HEK293 (cell line): ENCODE measurements at regions not wholly inside any gene's neighbourhood (a gene's known extent, or its start where the extent isn't known, plus 50 kb on each side); places are given as distances from the start of the nearest gene placed in this dataset.

Source experiments
- CTCF ChIA-PET: fragments of 350-600 bp; formaldehyde crosslinking; extraction: SDS; loops from one replicate; lab custom pipeline; 2021; ENCODE audit warnings: antibody characterized with exemption; lab: Yijun Ruan, JAX
- POLR2A ChIA-PET: fragments of 300-600 bp; formaldehyde crosslinking; extraction: SDS; loops from one replicate; lab custom pipeline; 2020; ENCODE audit warnings: antibody characterized with exemption, inconsistent platforms; lab: Yijun Ruan, JAX
- H3K27ac ChIP-seq: fragments of 200-500 bp; sonication (Bioruptor generic); 2 replicates; pipeline ENCODE4 v1.5.1; 2014; ENCODE audit warnings: low read depth, low read length, control low read depth, inconsistent platforms; ENCODE audit errors: extremely low read depth
- H3K36me3 ChIP-seq, 2 experiments: fragments of 200-500 bp in 1 of 2; sonication (Bioruptor generic) in 1 of 2; 1 replicate in 1 of 2; 2 replicates in 1 of 2; pipeline ENCODE4 v1.5.1; 2014 to 2017; ENCODE audit warnings: inconsistent platforms in 2 of 2, low read length in 2 of 2; ENCODE audit not compliant: control insufficient read depth in 2 of 2, insufficient read depth in 1 of 2
- H3K4me1 ChIP-seq: fragments of 200-500 bp; sonication (Bioruptor generic); 2 replicates; pipeline ENCODE4 v1.5.1; 2014; ENCODE audit warnings: mild to moderate bottlenecking, low read length, inconsistent platforms; ENCODE audit not compliant: control insufficient read depth, insufficient read depth
- H3K4me3 ChIP-seq: 2 replicates; pipeline ENCODE4 v1.5.1; 2011; ENCODE audit warnings: low read depth, mild to moderate bottlenecking, control low read depth, low read length, moderate library complexity
- H3K9me3 ChIP-seq: fragments of 200-500 bp; sonication (Bioruptor generic); 2 replicates; pipeline ENCODE4 v1.5.1; 2014; ENCODE audit warnings: low read depth, low read length, inconsistent platforms; ENCODE audit not compliant: control insufficient read depth, insufficient read depth
- CTCF ChIP-seq: fragments of 450-650 bp; formaldehyde crosslinking; IDR thresholded peaks from 2 replicates; pipeline ENCODE4 v1.5.1; 2016; ENCODE audit warnings: missing biosample characterization, missing genetic modification characterization
- FEZF1 ChIP-seq: fragments of 450-650 bp; formaldehyde crosslinking; IDR thresholded peaks from 2 replicates; pipeline ENCODE4 v1.5.1; 2016; ENCODE audit warnings: missing biosample characterization, missing genetic modification characterization
- GLIS2 ChIP-seq: fragments of 450-650 bp; formaldehyde crosslinking; IDR thresholded peaks from 2 replicates; pipeline ENCODE4 v1.5.1; 2016; ENCODE audit warnings: missing biosample characterization, missing genetic modification characterization
- HOXD13 ChIP-seq: sonication (generic); formaldehyde crosslinking; IDR thresholded peaks from 2 replicates; pipeline ENCODE4 v1.8.0; 2022; ENCODE audit warnings: missing genetic modification reagents, borderline replicate concordance
- IKZF3 ChIP-seq: fragments of 450-650 bp; IDR thresholded peaks from 2 replicates; pipeline ENCODE4 v1.5.0; 2018; ENCODE audit warnings: missing biosample characterization, mild to moderate bottlenecking, missing genetic modification characterization, moderate library complexity
- OSR2 ChIP-seq: fragments of 450-650 bp; formaldehyde crosslinking; IDR thresholded peaks from 2 replicates; pipeline ENCODE4 v1.5.1; 2016; ENCODE audit warnings: missing biosample characterization, missing genetic modification characterization
- PRDM1 ChIP-seq: fragments of 450-650 bp; formaldehyde crosslinking; IDR thresholded peaks from 2 replicates; pipeline ENCODE4; 2016; ENCODE audit warnings: missing biosample characterization, missing genetic modification characterization
- SCRT1 ChIP-seq: fragments of 450-650 bp; formaldehyde crosslinking; IDR thresholded peaks from 2 replicates; pipeline ENCODE4 v1.5.1; 2016; ENCODE audit warnings: missing biosample characterization, missing genetic modification characterization, borderline replicate concordance
- SP7 ChIP-seq: fragments of 450-650 bp; formaldehyde crosslinking; IDR thresholded peaks from 2 replicates; pipeline ENCODE4 v1.5.1; 2016; ENCODE audit warnings: missing biosample characterization, missing genetic modification characterization
- TCF7L2 ChIP-seq: IDR thresholded peaks from 2 replicates; pipeline ENCODE4 v1.6.1; 2011; ENCODE audit warnings: low read depth, mild to moderate bottlenecking, inconsistent platforms, low read length, moderate library complexity, borderline replicate concordance
- TSHZ1 ChIP-seq: fragments of 450-650 bp; formaldehyde crosslinking; IDR thresholded peaks from 2 replicates; pipeline ENCODE4 v1.5.1; 2016; ENCODE audit warnings: missing biosample characterization, missing genetic modification characterization, borderline replicate concordance
- ZEB2 ChIP-seq: fragments of 450-650 bp; formaldehyde crosslinking; IDR thresholded peaks from 2 replicates; pipeline ENCODE4 v1.5.1; 2016; ENCODE audit warnings: missing biosample characterization, missing genetic modification characterization
- ZIC2 ChIP-seq: fragments of 450-650 bp; formaldehyde crosslinking; IDR thresholded peaks from 2 replicates; pipeline ENCODE4 v1.5.1; 2016; ENCODE audit warnings: missing biosample characterization, missing genetic modification characterization
- ZNF169 ChIP-seq: fragments of 450-650 bp; formaldehyde crosslinking; IDR thresholded peaks from 2 replicates; pipeline ENCODE4 v1.5.1; 2016; ENCODE audit warnings: missing biosample characterization, missing genetic modification characterization
- ZNF202 ChIP-seq: fragments of 450-650 bp; formaldehyde crosslinking; IDR thresholded peaks from 2 replicates; pipeline ENCODE4 v1.5.1; 2016; ENCODE audit warnings: missing biosample characterization, missing genetic modification characterization, borderline replicate concordance
- ZNF335 ChIP-seq: fragments of 450-650 bp; formaldehyde crosslinking; conservative IDR thresholded peaks from 2 replicates; pipeline ENCODE4 v1.5.1; 2016; ENCODE audit warnings: missing biosample characterization, missing genetic modification characterization
- ZNF366 ChIP-seq: fragments of 450-650 bp; formaldehyde crosslinking; conservative IDR thresholded peaks from 2 replicates; pipeline ENCODE4 v1.5.1; 2016; ENCODE audit warnings: missing biosample characterization, missing genetic modification characterization
- ZNF404 ChIP-seq: fragments of 450-650 bp; formaldehyde crosslinking; IDR thresholded peaks from 2 replicates; pipeline ENCODE4 v1.5.1; 2017; ENCODE audit warnings: missing biosample characterization, missing genetic modification characterization
- ZNF473 ChIP-seq: fragments of 450-650 bp; formaldehyde crosslinking; IDR thresholded peaks from 2 replicates; pipeline ENCODE4 v1.5.1; 2017; ENCODE audit warnings: missing biosample characterization, missing genetic modification characterization
- ZNF544 ChIP-seq: fragments of 450-650 bp; formaldehyde crosslinking; IDR thresholded peaks from 2 replicates; pipeline ENCODE4 v1.5.0; 2017; ENCODE audit warnings: missing biosample characterization, missing genetic modification characterization
- ZNF555 ChIP-seq: fragments of 450-650 bp; formaldehyde crosslinking; conservative IDR thresholded peaks from 2 replicates; pipeline ENCODE4 v1.5.1; 2017; ENCODE audit warnings: missing biosample characterization, mild to moderate bottlenecking, missing genetic modification characterization, inconsistent platforms
- ZNF558 ChIP-seq: fragments of 450-650 bp; formaldehyde crosslinking; IDR thresholded peaks from 2 replicates; pipeline ENCODE4 v1.5.1; 2016; ENCODE audit warnings: missing biosample characterization, missing genetic modification characterization
- ZNF600 ChIP-seq: fragments of 450-650 bp; formaldehyde crosslinking; IDR thresholded peaks from 2 replicates; pipeline ENCODE4 v1.5.1; 2016; ENCODE audit warnings: missing biosample characterization, missing genetic modification characterization
- ZNF621 ChIP-seq: fragments of 450-650 bp; formaldehyde crosslinking; IDR thresholded peaks from 2 replicates; pipeline ENCODE4 v1.5.1; 2017; ENCODE audit warnings: missing biosample characterization, missing genetic modification characterization
- ZNF624 ChIP-seq: fragments of 450-650 bp; formaldehyde crosslinking; IDR thresholded peaks from 2 replicates; pipeline ENCODE4 v1.5.1; 2017; ENCODE audit warnings: missing biosample characterization, missing genetic modification characterization
- ZNF707 ChIP-seq: fragments of 450-650 bp; formaldehyde crosslinking; IDR thresholded peaks from 2 replicates; pipeline ENCODE4 v1.5.1; 2016; ENCODE audit warnings: missing biosample characterization, missing genetic modification characterization
- ZNF785 ChIP-seq: fragments of 450-650 bp; formaldehyde crosslinking; IDR thresholded peaks from 2 replicates; pipeline ENCODE4 v1.5.1; 2016; ENCODE audit warnings: missing biosample characterization, missing genetic modification characterization
- ZNF843 ChIP-seq: fragments of 450-650 bp; formaldehyde crosslinking; IDR thresholded peaks from 2 replicates; pipeline ENCODE4 v1.5.1; 2016; ENCODE audit warnings: missing biosample characterization, missing genetic modification characterization
- ZSCAN30 ChIP-seq: fragments of 450-650 bp; IDR thresholded peaks from 2 replicates; pipeline ENCODE4 v1.5.1; 2018; ENCODE audit warnings: missing biosample characterization, mild to moderate bottlenecking, missing genetic modification characterization, moderate library complexity
- ZXDB ChIP-seq: fragments of 450-650 bp; formaldehyde crosslinking; IDR thresholded peaks from 2 replicates; pipeline ENCODE4 v1.5.1; 2016; ENCODE audit warnings: missing biosample characterization, missing genetic modification characterization
- TF ChIP-seq, protein P1 (sequence below): IDR thresholded peaks from 2 replicates; pipeline ENCODE4 v1.6.1; 2011; ENCODE audit warnings: mild to moderate bottlenecking, low read depth, low read length, borderline replicate concordance

DNA sequence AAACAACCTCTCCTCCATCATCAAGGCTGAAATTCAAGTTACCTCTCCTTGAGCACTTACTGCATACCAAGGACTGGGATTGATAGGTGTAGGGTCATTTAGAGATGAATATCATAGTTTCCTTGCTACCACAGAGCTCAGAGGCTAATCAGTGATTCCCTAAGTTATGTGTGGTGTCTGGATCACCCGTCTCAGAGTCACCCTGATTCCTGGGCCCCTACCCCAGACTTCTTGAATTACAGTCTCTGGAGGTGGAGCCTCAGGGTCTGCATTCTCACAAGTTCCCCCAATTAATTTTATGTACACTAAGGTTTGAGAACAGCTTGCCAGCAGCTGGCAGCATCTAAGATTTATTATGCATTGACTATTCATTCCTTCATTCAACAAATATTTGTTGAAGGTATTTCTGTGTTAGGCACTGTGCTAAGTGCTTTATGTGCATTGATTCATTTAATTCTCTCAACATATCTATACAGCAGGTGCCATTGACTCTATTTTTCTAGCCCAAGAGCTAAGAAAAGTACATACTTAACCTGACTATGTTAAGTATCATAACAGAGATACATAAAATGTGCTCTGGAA is 182.9 kb upstream of the FGGY start (continued):
- TF ChIP-seq, protein P1, sequence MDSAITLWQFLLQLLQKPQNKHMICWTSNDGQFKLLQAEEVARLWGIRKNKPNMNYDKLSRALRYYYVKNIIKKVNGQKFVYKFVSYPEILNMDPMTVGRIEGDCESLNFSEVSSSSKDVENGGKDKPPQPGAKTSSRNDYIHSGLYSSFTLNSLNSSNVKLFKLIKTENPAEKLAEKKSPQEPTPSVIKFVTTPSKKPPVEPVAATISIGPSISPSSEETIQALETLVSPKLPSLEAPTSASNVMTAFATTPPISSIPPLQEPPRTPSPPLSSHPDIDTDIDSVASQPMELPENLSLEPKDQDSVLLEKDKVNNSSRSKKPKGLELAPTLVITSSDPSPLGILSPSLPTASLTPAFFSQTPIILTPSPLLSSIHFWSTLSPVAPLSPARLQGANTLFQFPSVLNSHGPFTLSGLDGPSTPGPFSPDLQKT, result no peak
- TF ChIP-seq ZNF555 (no peak), ZNF621 (tag by site-specific recombination) (no peak)

- no peak overlapping the region for H3K4me3 ChIP-seq
- ChIA-PET POLR2A (no interaction called here), CTCF (no interaction called here)
- peak overlapping the region; percentile 65 for H3K27ac ChIP-seq
- peaks cover 30% of the 10 kb centered on the region for H3K4me1 ChIP-seq
- no peaks in the 10 kb centered on the region for H3K36me3 ChIP-seq
- no peaks in the 10 kb centered on the region for H3K9me3 ChIP-seq
- no peak for TF ChIP-seq ZNF600
- TF ChIP-seq TCF7L2, result peak; percentile 84
- TF ChIP-seq ZNF202 (tag by site-specific recombination), result no peak
- TF ChIP-seq ZNF169 (tag by site-specific recombination), result no peak
- peak; percentile 52; the same call in 1 of the 2 replicates for TF ChIP-seq ZNF366
- TF ChIP-seq SCRT1 (tag by site-specific recombination), result peak; percentile 32; the same call in 1 of the 2 replicates
- TF ChIP-seq FEZF1 (tag by site-specific recombination), result peak; percentile 79
- TF ChIP-seq ZSCAN30, result 0 out of 2 replicates have a peak, but pooled peaks have one; percentile 11
- 0 out of 2 replicates have a peak, but pooled peaks have one; percentile 29 for TF ChIP-seq ZEB2 (tag by site-specific recombination)
- no peak for TF ChIP-seq ZNF707 (tag by site-specific recombination)
- 0 out of 2 replicates have a peak, but pooled peaks have one; percentile 14 for TF ChIP-seq ZNF335
- TF ChIP-seq ZNF404 (tag by site-specific recombination), result no peak
- TF ChIP-seq ZNF544 (tag by site-specific recombination), result no peak
- TF ChIP-seq ZNF785 (tag by site-specific recombination), result no peak
- no peak for TF ChIP-seq ZNF624 (tag by site-specific recombination)
- no peak for TF ChIP-seq ZNF473 (tag by site-specific recombination)
- TF ChIP-seq TSHZ1, result peak; percentile 15; the same call in 1 of the 2 replicates
- TF ChIP-seq CTCF (tag by site-specific recombination), result no peak
- no peak for TF ChIP-seq PRDM1 (tag by site-specific recombination)
- peak; percentile 75 for TF ChIP-seq SP7 (tag by site-specific recombination)
- no peak for TF ChIP-seq GLIS2 (tag by site-specific recombination)
- TF ChIP-seq ZNF558 (tag by site-specific recombination), result peak; percentile 64
- TF ChIP-seq ZXDB (tag by site-specific recombination), result peak; percentile 89
- TF ChIP-seq ZNF843, result peak; percentile 89
- peak; percentile 75; the same call in 1 of the 2 replicates for TF ChIP-seq OSR2 (tag by site-specific recombination)
- TF ChIP-seq IKZF3 (tag by site-specific recombination), result peak; percentile 63
- peak; percentile 80; the same call in 1 of the 2 replicates for TF ChIP-seq HOXD13
- no peak for TF ChIP-seq ZIC2
These were observed 181.0 kb upstream of the FGGY start for GRCh38 chr1:59115865-59116264.
